ENCODE measurements at regions not wholly inside any gene's neighbourhood (a gene's known extent, or its start where the extent isn't known, plus 50 kb on each side); places are given as distances from the start of the nearest gene placed in this dataset.

DNA sequence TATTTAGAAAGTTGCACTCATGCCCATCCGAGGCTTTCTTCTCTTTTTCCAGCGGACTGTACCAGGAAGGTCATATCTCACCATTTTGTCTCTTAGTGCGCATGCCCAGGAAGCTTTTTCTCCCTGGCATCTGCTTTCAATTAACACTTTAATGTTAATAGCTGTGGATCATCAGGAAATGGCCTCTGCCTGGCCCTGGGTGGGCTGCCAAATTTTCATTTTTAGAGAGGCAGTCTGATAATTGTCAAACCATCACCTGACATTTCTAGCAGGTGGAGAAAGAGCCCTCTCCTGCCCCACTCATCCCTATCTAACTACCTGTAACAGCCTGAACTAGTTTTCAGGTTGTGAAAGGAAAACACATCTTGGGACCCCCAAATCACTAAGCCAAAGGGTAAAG lies 257.4 kb upstream of the LRRC4C start:
- TF ChIP-seq, protein P1, sequence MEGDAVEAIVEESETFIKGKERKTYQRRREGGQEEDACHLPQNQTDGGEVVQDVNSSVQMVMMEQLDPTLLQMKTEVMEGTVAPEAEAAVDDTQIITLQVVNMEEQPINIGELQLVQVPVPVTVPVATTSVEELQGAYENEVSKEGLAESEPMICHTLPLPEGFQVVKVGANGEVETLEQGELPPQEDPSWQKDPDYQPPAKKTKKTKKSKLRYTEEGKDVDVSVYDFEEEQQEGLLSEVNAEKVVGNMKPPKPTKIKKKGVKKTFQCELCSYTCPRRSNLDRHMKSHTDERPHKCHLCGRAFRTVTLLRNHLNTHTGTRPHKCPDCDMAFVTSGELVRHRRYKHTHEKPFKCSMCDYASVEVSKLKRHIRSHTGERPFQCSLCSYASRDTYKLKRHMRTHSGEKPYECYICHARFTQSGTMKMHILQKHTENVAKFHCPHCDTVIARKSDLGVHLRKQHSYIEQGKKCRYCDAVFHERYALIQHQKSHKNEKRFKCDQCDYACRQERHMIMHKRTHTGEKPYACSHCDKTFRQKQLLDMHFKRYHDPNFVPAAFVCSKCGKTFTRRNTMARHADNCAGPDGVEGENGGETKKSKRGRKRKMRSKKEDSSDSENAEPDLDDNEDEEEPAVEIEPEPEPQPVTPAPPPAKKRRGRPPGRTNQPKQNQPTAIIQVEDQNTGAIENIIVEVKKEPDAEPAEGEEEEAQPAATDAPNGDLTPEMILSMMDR (IDR thresholded peaks at IDR 0.05), result no peak

DNA sequence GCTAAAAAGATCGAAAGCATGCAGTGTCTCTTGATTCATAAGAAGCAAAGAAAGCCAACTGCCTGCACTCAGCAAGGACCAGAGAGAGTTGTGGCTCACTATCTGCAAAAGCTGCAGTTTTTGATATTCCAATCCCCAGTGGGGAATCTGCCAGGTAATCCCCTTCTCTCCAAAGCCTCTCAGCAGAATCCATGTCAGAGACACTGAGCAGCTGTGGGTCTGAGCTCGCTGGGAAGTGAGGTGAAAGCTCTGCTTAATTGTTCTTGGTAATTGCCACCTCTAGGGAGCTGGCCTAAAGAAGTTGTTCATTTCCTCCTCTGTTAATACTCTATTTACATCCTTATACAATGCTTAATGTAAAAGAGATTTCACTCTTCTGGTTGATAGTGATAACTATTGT lies 261.3 kb upstream of the LRRC4C start:
- TF ChIP-seq, protein P1 (IDR thresholded peaks at IDR 0.05), result no peak

DNA sequence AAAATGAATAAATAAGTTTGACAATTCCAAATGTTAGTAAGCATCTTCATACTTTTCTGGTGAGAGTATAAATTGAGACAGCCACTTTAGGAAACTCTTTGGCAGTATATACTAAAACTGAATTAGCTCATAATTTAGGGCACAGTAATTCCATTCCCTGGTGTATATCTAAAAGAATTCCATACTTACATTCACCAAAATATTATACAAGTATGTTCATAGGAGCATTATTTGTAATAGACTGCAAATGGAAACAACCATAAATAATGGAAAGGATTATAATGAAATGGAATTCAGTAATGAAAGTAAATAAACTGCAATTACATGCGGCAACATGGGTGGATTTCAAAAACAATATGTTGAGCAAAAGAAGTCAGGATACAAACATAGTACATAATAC lies 315.8 kb upstream of the LRRC4C start:
- TF ChIP-seq, protein P1 (IDR thresholded peaks at IDR 0.05), result no peak

DNA sequence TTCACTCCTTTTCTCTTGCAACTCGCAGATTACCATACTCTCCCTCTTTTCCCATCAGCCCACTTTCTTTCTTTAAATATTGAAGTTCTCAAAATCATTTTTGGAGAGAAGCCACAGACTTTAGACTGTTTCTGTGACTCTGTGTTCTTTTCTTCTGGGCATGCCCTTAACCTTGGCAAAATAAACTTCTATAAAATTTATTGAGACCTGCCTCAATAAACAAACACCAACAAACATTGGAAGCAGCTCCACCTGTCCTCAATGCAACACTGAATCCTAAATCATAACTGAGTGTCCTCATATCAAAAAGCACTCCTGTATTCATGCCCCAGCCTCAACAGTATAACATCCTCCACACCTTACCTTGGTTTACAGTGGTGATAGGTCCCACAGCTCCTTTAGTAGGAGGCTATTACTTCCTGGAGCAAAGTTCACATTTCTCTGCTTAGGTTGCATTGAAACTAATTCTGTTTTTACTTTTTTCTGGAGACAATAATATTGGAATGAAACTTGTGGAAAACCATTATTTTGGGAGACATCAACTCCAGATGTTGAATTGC lies 320.0 kb upstream of the LRRC4C start:
- TF ChIP-seq, protein P1 (IDR thresholded peaks at IDR 0.05), result no peak

DNA sequence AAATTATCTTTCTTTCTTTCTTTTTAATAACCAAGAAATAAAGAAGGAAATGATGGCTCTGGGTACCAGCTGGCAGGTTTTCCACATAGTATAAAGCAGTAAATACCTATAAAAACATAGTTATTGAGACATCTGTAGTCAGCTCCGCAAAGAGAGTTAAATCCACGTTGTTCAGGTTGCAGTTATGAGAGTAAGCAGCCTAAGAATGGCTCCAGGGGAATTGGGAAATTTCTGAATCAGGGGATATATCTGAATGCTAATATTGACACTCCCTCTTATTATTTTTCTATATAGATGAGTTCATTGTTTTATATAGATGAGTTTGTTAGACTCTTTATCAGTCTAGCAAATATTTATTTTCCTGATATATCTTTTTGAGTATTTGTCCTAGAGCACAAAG lies 322.0 kb upstream of the LRRC4C start:
- TF ChIP-seq, protein P1 (IDR thresholded peaks at IDR 0.05), result no peak

DNA sequence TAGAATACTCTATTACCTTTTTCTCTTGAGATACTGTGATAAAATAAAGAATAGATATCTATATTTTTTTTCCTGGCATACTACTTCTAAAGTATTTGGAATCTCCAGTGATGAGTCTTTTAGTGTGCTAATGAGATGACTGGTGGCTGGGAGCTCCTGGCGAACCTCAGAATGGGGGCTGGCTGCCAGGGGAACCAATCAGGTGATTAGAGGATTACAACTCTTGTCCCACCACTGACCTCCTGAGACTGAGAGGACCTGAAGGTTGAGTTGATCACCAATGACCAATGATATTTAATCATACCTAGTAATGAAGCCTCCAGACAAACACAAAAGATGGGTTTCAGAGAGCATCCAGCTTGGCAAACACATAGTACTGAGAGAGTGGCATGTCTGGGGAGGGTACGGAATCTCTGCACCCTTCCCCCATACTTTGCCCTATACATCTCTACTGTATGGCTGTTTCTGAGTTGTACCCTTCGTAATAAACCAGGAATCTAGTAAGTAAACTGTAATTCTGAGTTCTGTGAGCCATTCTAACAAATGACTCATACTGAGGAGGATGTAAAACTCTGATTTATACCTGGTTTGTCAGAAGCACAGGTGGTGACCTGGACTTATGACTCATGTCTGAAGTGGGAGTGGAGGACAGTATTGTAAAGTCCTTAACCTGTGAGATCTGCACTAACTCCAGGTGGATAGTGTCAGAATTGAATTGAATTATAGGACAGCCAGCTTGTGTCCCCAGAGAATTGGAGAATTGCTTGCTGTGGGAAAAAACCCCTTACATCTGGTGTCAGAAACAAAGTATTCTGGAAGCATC lies 325.3 kb upstream of the LRRC4C start:
- TF ChIP-seq, protein P1 (IDR thresholded peaks at IDR 0.05), result no peak

DNA sequence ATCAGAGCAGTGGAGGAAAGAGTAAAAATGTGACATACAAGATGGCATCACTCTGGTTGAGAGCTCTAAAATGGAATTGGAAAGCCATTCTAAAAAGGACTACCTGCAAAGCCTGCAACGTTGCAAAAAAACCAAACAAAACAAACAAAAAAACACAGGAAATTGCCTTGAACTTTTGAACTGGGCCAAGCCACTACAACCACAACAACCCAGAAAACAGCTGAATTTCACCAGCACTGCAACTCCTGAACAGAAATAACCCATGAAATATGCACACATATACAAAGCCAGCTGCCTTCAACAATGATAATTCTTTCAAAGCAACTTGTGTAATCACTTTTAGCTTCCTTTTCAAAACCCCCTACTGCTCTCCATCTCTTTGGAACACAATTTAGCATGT lies 326.6 kb upstream of the LRRC4C start:
- TF ChIP-seq, protein P1 (IDR thresholded peaks at IDR 0.05), result no peak

All from LNCAP (cell line).